ENCODE measurements at regions not wholly inside any gene's neighbourhood (a gene's known extent, or its start where the extent isn't known, plus 50 kb on each side); places are given as distances from the start of the nearest gene placed in this dataset.

- H3K36me3 ChIP-seq = no peaks in the 10 kb centered on the region
- H3K27ac ChIP-seq = no peak overlapping the region
- DNase-seq = no peak
- H3K27me3 ChIP-seq = peaks cover 62% of the 10 kb centered on the region
- H3K4me3 ChIP-seq (replicated peaks in 1 of 3) = no peak overlapping the region
- 15 to 16% methylated on average over 37 of the region's 37 CpGs for WGBS, 2 donors
- H3K4me1 ChIP-seq = peaks cover 21 to 37% of the 10 kb centered on the region in 2 donors
- no peaks in the 10 kb centered on the region for H3K9me3 ChIP-seq
- intact Hi-C loops (cut with DNase I) = no loop called here
- TF ChIP-seq POLR2A (IDR thresholded peaks at IDR 0.05) (no peak), CTCF (IDR thresholded peaks at IDR 0.05) (no peak)
These were observed 127.6 kb downstream of the TMEM174 start for GRCh38 chr5:73300337-73301207.

- peaks cover 21 to 37% of the 10 kb centered on the region in 2 donors for H3K4me1 ChIP-seq
- 10 to 11% methylated on average over 35 of the region's 35 CpGs for WGBS, 2 donors
- no peak for TF ChIP-seq CTCF (IDR thresholded peaks at IDR 0.05)
- no peak for TF ChIP-seq POLR2A (IDR thresholded peaks at IDR 0.05)
- H3K27me3 ChIP-seq = peaks cover 62% of the 10 kb centered on the region
- H3K36me3 ChIP-seq = no peaks in the 10 kb centered on the region
- H3K9me3 ChIP-seq = no peaks in the 10 kb centered on the region
- H3K27ac ChIP-seq = no peak overlapping the region
- intact Hi-C loops (cut with DNase I) = loop anchor here (5.0 kb wide), 3 partner anchors 68 to 142 kb away; no protein-coding TSS in a partner anchor
- H3K4me3 ChIP-seq (replicated peaks in 1 of 3) = no peak overlapping the region
- DNase-seq = no peak
These were observed 126.8 kb downstream of the TMEM174 start for GRCh38 chr5:73299665-73300336.

GRCh38 chr5:73298772-73299630 lies 126.0 kb downstream of the TMEM174 start:
- 5 to 7% methylated on average over 42 to 46 of the region's 66 CpGs for WGBS, 2 donors
- Histone ChIP-seq H3K36me3 (no peaks in the 10 kb centered on the region), H3K4me3 (replicated peaks in 1 of 3) (no peak overlapping the region), H3K27ac (no peak overlapping the region), H3K9me3 (no peaks in the 10 kb centered on the region), H3K27me3 (peaks cover 58% of the 10 kb centered on the region), H3K4me1 (peaks cover 20 to 35% of the 10 kb centered on the region in 2 donors)
- intact Hi-C loops (cut with DNase I) = loop anchor here (5.0 kb wide), 3 partner anchors 67 to 143 kb away; no protein-coding TSS in a partner anchor
- DNase-seq = no peak
- TF ChIP-seq CTCF (IDR thresholded peaks at IDR 0.05) (peak in 2 of 6 experiments; percentile 13 to 19), POLR2A (IDR thresholded peaks at IDR 0.05) (no peak)

GRCh38 chr5:73298251-73298771 lies 125.3 kb downstream of the TMEM174 start:
- Histone ChIP-seq H3K27me3 (peaks cover 57% of the 10 kb centered on the region), H3K9me3 (no peaks in the 10 kb centered on the region), H3K4me3 (replicated peaks in 1 of 3) (no peak overlapping the region), H3K27ac (no peak overlapping the region), H3K4me1 (peaks cover 13 to 28% of the 10 kb centered on the region in 2 donors), H3K36me3 (no peaks in the 10 kb centered on the region)
- intact Hi-C loops (cut with DNase I) = loop anchor here (5.0 kb wide), 3 partner anchors 66 to 144 kb away; no protein-coding TSS in a partner anchor
- 8 to 9% methylated on average over 13 to 21 of the region's 50 CpGs for WGBS, 2 donors
- TF ChIP-seq CTCF (IDR thresholded peaks at IDR 0.05) (no peak), POLR2A (IDR thresholded peaks at IDR 0.05) (no peak)
- DNase-seq = no peak
